ENCODE measurements at regions not wholly inside any gene's neighbourhood (a gene's known extent, or its start where the extent isn't known, plus 50 kb on each side); places are given as distances from the start of the nearest gene placed in this dataset.

DNA sequence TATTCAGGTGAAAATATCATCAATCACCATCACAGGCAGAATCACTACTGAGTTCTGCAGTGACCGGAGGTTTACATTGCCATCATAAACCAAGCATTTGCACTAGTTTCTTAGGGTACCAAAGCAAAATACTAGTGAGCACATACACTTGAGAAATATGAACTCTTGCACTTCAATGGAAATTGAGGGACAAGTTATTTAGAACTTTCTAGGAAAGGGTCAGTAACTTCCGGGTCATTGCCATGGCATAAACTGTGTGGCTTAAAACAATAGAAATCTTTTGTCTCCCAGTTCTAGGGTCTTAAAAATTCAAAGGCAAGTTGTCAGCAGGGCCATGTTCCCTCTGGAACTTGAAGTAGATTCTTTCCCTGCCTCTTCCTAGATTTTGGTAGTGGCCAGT lies 197.5 kb downstream of the ZC3H11B start:
- TF ChIP-seq EZH2 (IDR thresholded peaks at IDR 0.05) (no peak), EZH2phosphoT487 (IDR thresholded peaks at IDR 0.05) (no peak)
- TF ChIP-seq, protein P1, sequence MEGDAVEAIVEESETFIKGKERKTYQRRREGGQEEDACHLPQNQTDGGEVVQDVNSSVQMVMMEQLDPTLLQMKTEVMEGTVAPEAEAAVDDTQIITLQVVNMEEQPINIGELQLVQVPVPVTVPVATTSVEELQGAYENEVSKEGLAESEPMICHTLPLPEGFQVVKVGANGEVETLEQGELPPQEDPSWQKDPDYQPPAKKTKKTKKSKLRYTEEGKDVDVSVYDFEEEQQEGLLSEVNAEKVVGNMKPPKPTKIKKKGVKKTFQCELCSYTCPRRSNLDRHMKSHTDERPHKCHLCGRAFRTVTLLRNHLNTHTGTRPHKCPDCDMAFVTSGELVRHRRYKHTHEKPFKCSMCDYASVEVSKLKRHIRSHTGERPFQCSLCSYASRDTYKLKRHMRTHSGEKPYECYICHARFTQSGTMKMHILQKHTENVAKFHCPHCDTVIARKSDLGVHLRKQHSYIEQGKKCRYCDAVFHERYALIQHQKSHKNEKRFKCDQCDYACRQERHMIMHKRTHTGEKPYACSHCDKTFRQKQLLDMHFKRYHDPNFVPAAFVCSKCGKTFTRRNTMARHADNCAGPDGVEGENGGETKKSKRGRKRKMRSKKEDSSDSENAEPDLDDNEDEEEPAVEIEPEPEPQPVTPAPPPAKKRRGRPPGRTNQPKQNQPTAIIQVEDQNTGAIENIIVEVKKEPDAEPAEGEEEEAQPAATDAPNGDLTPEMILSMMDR (IDR thresholded peaks at IDR 0.05) = no peak

All from neural progenitor cell (in vitro differentiated cells).